MM.1S (cell line): ENCODE measurements at regions not wholly inside any gene's neighbourhood (a gene's known extent, or its start where the extent isn't known, plus 50 kb on each side); places are given as distances from the start of the nearest gene placed in this dataset.

Experiments
- DNase-seq: peaks from one replicate; pipeline ENCODE4 v3.0.0-alpha.2; 2015
- H2AFZ ChIP-seq: fragments of 300-600 bp; sonication (generic); 2 replicates; pipeline ENCODE4 v1.6.0; 2016; ENCODE audit warnings: antibody characterized with exemption, low read length
- H3F3A ChIP-seq: fragments of 300-600 bp; sonication (generic); 2 replicates; pipeline ENCODE4 v1.6.1; 2016; ENCODE audit warnings: mild to moderate bottlenecking, antibody characterized with exemption, low read length, moderate library complexity, mixed read lengths; ENCODE audit not compliant: insufficient read depth
- H3K27ac ChIP-seq: fragments of 300-600 bp; sonication (generic); 2 replicates; pipeline ENCODE4 v1.5.1; 2016; ENCODE audit warnings: mild to moderate bottlenecking, low read length
- H3K27me3 ChIP-seq: fragments of 300-600 bp; sonication (generic); replicated peaks from 2 replicates; pipeline ENCODE4 v1.6.0; 2016; ENCODE audit warnings: low read length; ENCODE audit not compliant: insufficient read depth
- H3K36me3 ChIP-seq: fragments of 300-600 bp; sonication (generic); replicated peaks from 2 replicates; pipeline ENCODE4 v1.6.1; 2016; ENCODE audit warnings: mild to moderate bottlenecking, low read length, mixed read lengths; ENCODE audit not compliant: insufficient read depth
- H3K4me1 ChIP-seq: fragments of 300-600 bp; sonication (generic); 2 replicates; pipeline ENCODE4 v1.6.1; 2016; ENCODE audit warnings: low read length, mixed read lengths
- H3K4me2 ChIP-seq: fragments of 300-600 bp; sonication (generic); 2 replicates; pipeline ENCODE4 v1.6.0; 2016; ENCODE audit warnings: low read depth, low read length
- H3K4me3 ChIP-seq: fragments of 300-600 bp; sonication (generic); 2 replicates; pipeline ENCODE4 v1.5.1; 2016; ENCODE audit warnings: low read length, mixed read lengths
- H3K79me2 ChIP-seq: fragments of 300-600 bp; sonication (generic); 2 replicates; pipeline ENCODE4 v1.6.1; 2016; ENCODE audit warnings: mixed run types, low read length, mixed read lengths
- H3K9ac ChIP-seq: fragments of 300-600 bp; sonication (generic); 2 replicates; pipeline ENCODE4 v1.6.1; 2016; ENCODE audit warnings: low read length, mixed read lengths
- H3K9me2 ChIP-seq: fragments of 300-600 bp; sonication (generic); replicated peaks from 2 replicates; pipeline ENCODE4 v1.6.1; 2016; ENCODE audit warnings: mild to moderate bottlenecking, low read length, mixed read lengths; ENCODE audit not compliant: insufficient read depth
- H3K9me3 ChIP-seq: fragments of 300-600 bp; sonication (generic); replicated peaks from 2 replicates; pipeline ENCODE4 v1.6.1; 2016; ENCODE audit warnings: mild to moderate bottlenecking, low read length, mixed read lengths; ENCODE audit not compliant: insufficient read depth
- H4K20me1 ChIP-seq: fragments of 300-600 bp; sonication (generic); 2 replicates; pipeline ENCODE4 v1.6.1; 2016; ENCODE audit warnings: mild to moderate bottlenecking, low read length, moderate library complexity, mixed read lengths; ENCODE audit not compliant: insufficient read depth
- CTCF ChIP-seq: fragments of 300-600 bp; sonication (generic); IDR thresholded peaks from 2 replicates; pipeline ENCODE4 v1.5.1; 2016; ENCODE audit warnings: antibody characterized with exemption, low read length, mixed read lengths
- EZH2 ChIP-seq: fragments of 300-600 bp; sonication (generic); optimal IDR thresholded peaks from 2 replicates; pipeline ENCODE3; 2017; ENCODE audit warnings: low read depth, mild to moderate bottlenecking, antibody characterized with exemption, low read length, mixed read lengths
- EZH2phosphoT487 ChIP-seq: fragments of 300-600 bp; sonication (generic); IDR thresholded peaks from 2 replicates; pipeline ENCODE4 v1.6.1; 2018; ENCODE audit warnings: antibody characterized with exemption, low read length

DNA sequence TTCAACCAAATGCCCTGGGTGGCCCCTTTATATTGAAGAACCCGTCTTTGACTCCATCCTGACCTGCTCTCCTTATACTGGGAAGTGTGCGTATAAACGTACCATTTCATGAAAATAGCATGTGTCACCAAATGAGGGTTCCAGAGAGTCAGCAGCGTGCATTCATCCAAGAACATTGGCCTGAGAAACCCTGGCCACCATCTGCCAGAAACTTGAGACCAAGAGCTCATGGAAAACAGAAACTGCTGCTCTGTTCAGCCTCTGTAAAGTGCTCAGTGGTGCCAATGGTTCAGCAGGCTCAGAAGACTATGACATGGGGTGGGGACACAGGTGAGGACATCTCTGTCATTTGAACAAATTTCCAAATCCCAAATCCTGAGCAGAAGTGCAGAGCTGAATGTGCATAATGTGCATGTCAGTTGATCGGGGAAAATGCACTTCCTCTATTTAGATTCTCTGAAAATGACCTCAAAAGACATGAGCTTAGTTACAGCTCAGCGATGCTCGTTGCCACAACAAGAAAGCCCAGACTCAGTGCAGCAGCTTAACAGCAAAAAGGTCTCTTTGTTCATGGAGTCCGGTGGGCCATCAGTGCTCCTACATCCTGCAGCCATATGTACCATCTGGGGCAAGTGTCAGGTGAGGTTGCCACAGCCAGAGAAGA lies 176.1 kb downstream of the ATPSCKMT start:
- H3K4me2 ChIP-seq: no peak overlapping the region
- no peaks in the 10 kb centered on the region for H3K79me2 ChIP-seq
- H3K36me3 ChIP-seq: no peaks in the 10 kb centered on the region
- H3K27me3 ChIP-seq: no peaks in the 10 kb centered on the region
- H3K4me3 ChIP-seq: no peak overlapping the region
- no peak for TF ChIP-seq CTCF
- no peak for TF ChIP-seq EZH2phosphoT487
- no peak for TF ChIP-seq EZH2
- H3F3A ChIP-seq: no peaks in the 10 kb centered on the region
- H3K27ac ChIP-seq: no peak overlapping the region
- no peaks in the 10 kb centered on the region for H4K20me1 ChIP-seq
- no peaks in the 10 kb centered on the region; the same call in 1 of the 2 replicates for H3K9me2 ChIP-seq
- H3K4me1 ChIP-seq: 0 out of 2 replicates have a peak, but pooled peaks cover 4% of the 10 kb centered on the region
- no peak overlapping the region for H2AFZ ChIP-seq
- no peak overlapping the region for H3K9ac ChIP-seq
- DNase-seq: no peak
- no peaks in the 10 kb centered on the region for H3K9me3 ChIP-seq

DNA sequence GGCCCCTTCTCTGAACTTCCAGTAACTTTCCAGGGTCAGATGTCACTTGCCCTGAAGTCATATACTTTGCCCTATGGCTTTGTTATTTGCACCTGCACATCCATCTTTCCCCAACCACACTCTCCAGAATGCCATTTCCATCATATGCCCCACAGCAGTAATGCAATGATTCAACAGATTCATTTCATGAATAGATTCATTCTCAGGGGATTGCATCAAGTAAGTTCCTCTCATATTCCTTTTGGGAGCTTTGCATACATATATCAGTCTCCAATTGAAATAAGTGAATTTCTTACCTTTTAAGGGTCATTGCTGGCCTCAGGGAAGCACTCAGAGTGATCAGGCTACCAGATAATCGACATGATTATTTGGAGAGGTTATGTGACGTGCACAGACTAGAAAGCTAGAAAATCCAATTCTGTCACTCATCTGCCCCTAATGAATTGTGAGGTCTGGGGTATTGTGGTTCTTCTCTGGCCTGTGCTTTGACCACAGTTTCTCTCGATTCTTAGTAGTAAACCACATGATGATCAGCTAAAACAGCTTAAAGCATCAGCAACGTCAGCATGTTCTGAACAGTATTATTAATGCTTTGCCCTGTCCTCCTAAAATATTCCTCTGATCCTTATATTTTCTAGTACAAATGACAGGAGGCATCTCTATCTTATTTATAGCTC lies 179.9 kb downstream of the ATPSCKMT start:
- Histone ChIP-seq H3K4me2 (no peak overlapping the region), H3K9ac (no peak overlapping the region), H3K27me3 (no peaks in the 10 kb centered on the region), H3K27ac (no peak overlapping the region), H3K4me1 (0 out of 2 replicates have a peak, but pooled peaks cover 4% of the 10 kb centered on the region), H3F3A (no peaks in the 10 kb centered on the region), H3K79me2 (no peaks in the 10 kb centered on the region), H3K9me3 (no peaks in the 10 kb centered on the region), H3K4me3 (no peak overlapping the region), H3K9me2 (no peaks in the 10 kb centered on the region; the same call in 1 of the 2 replicates), H4K20me1 (no peaks in the 10 kb centered on the region), H3K36me3 (no peaks in the 10 kb centered on the region), H2AFZ (no peak overlapping the region)
- TF ChIP-seq CTCF (no peak), EZH2phosphoT487 (no peak), EZH2 (no peak)
- peak; percentile 69 for DNase-seq

GRCh38 chr5:10065428-10066000 lies 184.2 kb downstream of the ATPSCKMT start:
- Histone ChIP-seq H3K27ac (no peak overlapping the region), H3K27me3 (no peaks in the 10 kb centered on the region), H3K36me3 (no peaks in the 10 kb centered on the region), H3F3A (no peaks in the 10 kb centered on the region), H4K20me1 (no peaks in the 10 kb centered on the region), H3K9me3 (no peaks in the 10 kb centered on the region), H3K4me3 (no peak overlapping the region), H3K79me2 (no peaks in the 10 kb centered on the region), H3K9me2 (no peaks in the 10 kb centered on the region; the same call in 1 of the 2 replicates), H3K4me2 (no peak overlapping the region), H3K4me1 (0 out of 2 replicates have a peak, but pooled peaks cover 4% of the 10 kb centered on the region), H2AFZ (no peak overlapping the region), H3K9ac (no peak overlapping the region)
- DNase-seq: no peak
- TF ChIP-seq CTCF: no peak
- TF ChIP-seq EZH2phosphoT487: no peak
- TF ChIP-seq EZH2: no peak
